ENCODE measurements at regions not wholly inside any gene's neighbourhood (a gene's known extent, or its start where the extent isn't known, plus 50 kb on each side); places are given as distances from the start of the nearest gene placed in this dataset.
A peak's percentile ranks its signal among the peaks of the same experiment; 100 is the strongest.
"Not testable (repeated sequence)": the region's sequence is repeated elsewhere in the genome, so short reads cannot be mapped to it uniquely, and the experiment has no call there.

DNA sequence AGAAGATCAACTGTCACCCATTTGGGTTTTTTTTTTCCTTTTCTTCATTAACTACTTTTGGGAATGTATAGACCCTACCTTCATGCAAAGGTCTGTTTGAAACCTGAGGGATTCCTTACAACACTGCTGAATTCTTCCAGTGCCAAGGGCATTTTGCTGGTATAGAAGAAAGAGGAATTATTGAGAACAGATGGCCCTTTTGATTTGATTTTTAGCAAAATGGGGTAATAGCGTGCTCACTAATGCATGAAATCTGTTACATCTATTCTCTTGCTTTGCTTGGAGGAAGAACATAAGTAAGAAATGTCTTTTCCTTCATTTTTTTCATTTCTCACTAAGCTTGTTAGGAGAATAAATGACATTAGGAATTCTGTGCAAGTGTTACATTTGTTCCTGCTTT, 501.9 kb downstream of the TMEM135 start:
- DNase-seq (ENCODE audit: low spot score) = no peak

- DNase-seq (ENCODE audit: low spot score) = no peak
Observed at GRCh38 chr11:87536565-87536964, 498.8 kb downstream of the TMEM135 start.

GRCh38 chr11:87536016-87536415, 498.3 kb downstream of the TMEM135 start:
- DNase-seq (ENCODE audit: low spot score) = no peak

DNA sequence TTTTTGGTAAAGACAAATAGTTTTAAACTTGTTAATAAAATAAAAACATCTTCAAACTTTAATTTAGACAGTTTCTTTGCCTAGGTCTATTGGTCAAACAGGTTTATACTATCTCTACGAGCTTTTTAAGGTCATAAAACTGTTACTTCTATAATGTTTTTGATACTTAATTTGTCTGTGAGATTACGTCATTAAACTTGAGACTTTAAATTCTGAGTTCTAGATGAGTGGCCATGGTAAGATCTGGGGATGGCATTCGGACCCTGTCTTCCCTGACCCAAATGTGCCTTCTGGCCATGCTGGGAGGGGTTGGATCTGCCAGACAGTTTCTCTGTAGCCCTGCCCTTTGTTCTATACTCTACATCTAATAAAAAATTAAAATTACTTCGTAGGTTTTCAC, 497.8 kb downstream of the TMEM135 start:
- no peak for DNase-seq (ENCODE audit: low spot score)

DNA sequence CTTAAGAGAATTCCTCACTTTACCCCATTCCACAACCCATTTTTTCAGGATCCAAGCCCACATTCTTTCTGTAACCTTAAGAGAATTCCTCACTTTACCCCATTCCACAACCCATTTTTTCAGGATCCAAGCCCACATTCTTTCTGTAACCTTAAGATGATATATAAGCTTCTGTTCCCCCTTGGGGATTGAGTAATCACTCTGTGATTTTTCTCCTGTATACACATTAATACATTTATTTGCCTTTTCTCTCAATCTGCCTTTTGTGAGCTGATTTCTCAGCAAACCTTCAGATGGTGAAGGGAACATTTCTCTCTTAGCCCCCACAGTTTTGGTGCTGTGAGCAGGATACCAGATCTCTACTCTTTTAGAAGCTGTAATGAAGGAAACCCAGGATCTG, 494.1 kb downstream of the TMEM135 start:
- DNase-seq (ENCODE audit: low spot score) = not testable (repeated sequence)

DNA sequence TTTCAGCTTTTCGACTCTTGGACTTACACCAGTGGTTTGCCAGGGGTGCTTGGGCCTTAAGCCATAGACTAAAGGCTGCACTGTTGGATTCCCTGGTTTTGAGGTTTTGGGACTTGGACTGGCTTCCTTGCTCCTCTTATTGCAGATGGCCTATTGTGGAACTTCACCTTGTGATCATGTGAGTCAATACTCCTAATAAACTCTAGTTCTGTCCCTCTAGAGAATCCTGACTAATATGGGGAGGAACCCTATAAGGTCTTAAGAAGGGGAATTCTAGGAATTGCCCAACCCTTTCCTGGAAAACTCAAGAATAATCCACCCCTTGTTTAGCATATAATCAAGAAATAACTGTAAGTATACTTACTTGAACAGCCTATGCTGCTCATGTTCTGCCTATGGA, 491.8 kb downstream of the TMEM135 start:
- no peak for DNase-seq (ENCODE audit: low spot score)

GRCh38 chr11:87528752-87529151, 491.0 kb downstream of the TMEM135 start:
- no peak for DNase-seq (ENCODE audit: low spot score)

GRCh38 chr11:87523276-87523675, 485.5 kb downstream of the TMEM135 start:
- no peak for DNase-seq (ENCODE audit: low spot score)

DNA sequence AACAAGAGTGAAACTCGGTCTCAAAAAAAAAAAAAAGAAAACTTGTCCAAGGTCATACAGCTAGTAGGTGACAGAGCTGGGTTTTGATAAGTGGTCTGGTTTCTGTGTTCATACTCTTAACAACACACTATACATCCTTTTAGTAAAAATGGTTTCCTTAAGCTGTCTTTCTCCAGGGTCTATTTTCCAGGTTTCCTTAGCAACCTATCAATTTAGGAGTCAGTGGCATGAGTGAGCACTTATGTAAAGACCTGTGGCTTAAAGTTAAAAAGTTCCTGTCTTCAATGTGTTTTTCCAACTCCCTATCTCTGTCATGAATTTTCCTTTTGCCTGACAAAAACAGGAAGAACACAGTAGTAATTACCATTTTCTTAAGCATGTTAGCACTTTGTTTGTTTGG, 480.5 kb downstream of the TMEM135 start:
- no peak for DNase-seq (ENCODE audit: low spot score)

DNA sequence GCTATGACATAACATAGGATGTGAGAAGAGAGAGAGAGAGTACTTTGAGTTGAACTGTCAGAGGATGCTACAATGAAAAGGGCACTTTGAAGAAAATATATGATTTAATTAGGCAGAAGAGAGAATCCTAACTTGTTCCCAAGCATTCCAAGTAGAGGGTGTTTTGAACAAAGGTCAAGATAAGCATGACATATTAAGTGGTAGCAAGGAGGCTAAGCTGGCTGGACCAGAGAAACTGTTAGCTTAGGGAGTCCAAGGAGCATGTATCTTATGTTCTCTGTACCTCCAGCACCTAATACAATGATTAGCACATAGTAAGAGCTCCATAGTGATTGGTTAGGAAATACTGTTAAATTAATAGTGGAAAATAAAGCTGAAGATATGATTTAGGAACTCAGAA, 479.6 kb downstream of the TMEM135 start:
- no peak for DNase-seq (ENCODE audit: low spot score)

DNA sequence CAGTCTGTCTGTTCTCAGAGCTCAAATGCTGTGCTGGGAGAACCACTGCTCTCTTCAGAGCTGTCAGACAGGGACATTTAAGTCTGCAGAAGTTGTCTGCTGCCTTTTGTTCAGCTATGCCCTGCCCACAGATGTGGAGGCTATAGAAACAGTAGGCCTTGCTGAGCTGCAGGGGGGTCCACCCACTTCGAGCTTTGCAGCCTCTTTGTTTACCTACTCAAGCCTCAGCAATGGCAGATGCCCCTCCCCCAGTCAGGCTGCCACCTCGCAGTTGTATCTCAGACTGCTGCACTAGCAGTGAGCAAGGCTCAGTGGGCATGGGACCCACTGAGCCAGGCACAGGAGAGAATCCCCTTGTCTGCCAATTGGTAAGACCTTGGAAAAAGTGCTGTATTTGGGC, 470.0 kb downstream of the TMEM135 start:
- not testable (repeated sequence) for DNase-seq (ENCODE audit: low spot score)

GRCh38 chr11:87506946-87507345, 469.2 kb downstream of the TMEM135 start:
- DNase-seq (ENCODE audit: low spot score) = not testable (repeated sequence)

DNA sequence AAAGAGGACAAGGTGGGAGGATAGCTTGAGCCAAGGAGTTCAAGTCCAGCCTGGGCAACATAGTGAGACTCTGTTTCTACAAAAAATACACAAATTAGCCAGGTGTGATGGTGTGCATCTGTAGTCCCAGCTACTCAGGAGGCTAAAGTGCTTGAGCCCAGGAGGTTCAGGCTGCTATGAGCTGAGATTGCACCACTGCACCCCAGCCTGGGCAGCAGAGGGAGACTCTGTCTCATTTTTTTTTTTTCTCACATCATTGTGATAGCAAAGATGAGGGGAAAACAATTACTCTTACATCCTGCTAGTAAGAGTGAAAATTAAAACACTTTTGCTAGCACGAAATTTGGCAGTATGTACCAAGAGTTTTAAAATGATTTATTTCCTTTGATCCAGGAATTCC, 463.7 kb downstream of the TMEM135 start:
- DNase-seq (ENCODE audit: low spot score) = no peak

- not testable (repeated sequence) for DNase-seq (ENCODE audit: low spot score)
Observed at GRCh38 chr11:87494936-87495335, 457.2 kb downstream of the TMEM135 start.

GRCh38 chr11:87494026-87494425, 456.3 kb downstream of the TMEM135 start:
- DNase-seq (ENCODE audit: low spot score) = not testable (repeated sequence)

GRCh38 chr11:87493516-87493915, 455.8 kb downstream of the TMEM135 start:
- DNase-seq (ENCODE audit: low spot score) = no peak

DNA sequence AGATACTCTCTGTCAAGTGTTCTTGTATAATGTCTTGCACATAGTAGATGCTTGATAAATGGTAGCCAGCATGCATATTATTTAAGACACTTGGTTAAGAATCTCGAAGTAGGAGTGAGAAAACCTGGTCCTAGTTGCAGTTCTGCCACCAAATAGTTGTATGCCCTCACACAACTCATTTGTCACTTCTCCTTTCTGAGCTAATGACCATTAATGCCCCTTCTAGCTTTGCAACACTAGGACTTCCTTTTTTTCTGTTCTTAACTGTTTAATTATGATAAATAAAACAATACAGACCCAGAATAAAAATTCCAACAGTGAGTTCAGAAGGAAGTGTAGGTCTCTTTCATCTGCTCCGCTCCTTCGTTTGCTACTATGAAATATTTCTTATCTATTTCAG, 453.6 kb downstream of the TMEM135 start:
- DNase-seq (ENCODE audit: low spot score) = no peak

- no peak for DNase-seq (ENCODE audit: low spot score)
Observed at GRCh38 chr11:87490671-87491070, 452.9 kb downstream of the TMEM135 start.

- no peak for DNase-seq (ENCODE audit: low spot score)
Observed at GRCh38 chr11:87484566-87484965, 446.8 kb downstream of the TMEM135 start.

DNA sequence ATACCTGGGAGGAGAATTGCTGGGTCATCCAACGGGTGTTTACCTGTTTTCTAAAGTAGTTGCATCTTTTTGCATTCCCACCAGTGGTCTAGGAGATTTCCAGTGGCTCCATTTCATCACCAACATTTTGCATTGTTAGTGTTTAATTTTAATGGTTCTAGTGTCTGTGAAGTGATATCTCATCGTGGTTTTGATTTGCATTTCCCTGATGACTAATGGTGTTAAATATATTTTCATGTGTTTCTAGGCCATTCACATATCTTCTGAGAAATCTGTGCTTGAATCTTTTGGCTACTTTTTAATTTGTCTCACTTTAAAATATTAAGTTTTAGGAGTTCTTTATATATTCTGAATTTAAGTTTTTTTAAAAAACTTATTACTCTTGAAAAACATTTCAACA, 439.6 kb downstream of the TMEM135 start:
- DNase-seq (ENCODE audit: low spot score) = no peak

- no peak for DNase-seq (ENCODE audit: low spot score)
Observed at GRCh38 chr11:87473174-87473573, 435.4 kb downstream of the TMEM135 start.

GRCh38 chr11:87466223-87466622, 428.5 kb downstream of the TMEM135 start:
- no peak for DNase-seq (ENCODE audit: low spot score)

GRCh38 chr11:87465716-87466115, 428.0 kb downstream of the TMEM135 start:
- DNase-seq (ENCODE audit: low spot score) = no peak

- DNase-seq (ENCODE audit: low spot score) = peak; percentile 0
Observed at GRCh38 chr11:87463486-87464102, 425.9 kb downstream of the TMEM135 start.

DNA sequence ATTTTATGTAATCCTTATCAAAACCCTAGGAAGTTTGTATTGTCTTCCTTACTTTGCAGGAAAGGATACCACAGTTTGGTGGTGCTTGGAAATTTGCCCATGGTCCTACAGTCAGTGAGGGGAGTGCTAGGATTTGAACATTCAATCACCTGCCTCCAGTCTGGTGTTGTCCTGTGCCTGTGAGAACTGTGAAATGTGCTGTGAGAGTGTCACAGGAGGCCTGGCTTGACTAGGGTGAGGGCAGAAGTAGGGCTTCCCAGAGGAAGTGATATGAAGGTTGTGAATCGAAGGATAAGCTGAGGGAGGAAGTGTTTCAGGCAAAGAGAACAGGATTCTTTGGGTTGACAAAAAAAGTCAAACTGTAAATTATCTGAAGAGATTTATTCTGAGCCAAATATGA, 424.4 kb downstream of the TMEM135 start:
- no peak for DNase-seq (ENCODE audit: low spot score)
